BE2C (cell line): ENCODE measurements at regions not wholly inside any gene's neighbourhood (a gene's known extent, or its start where the extent isn't known, plus 50 kb on each side); places are given as distances from the start of the nearest gene placed in this dataset.
"Not testable (repeated sequence)": the region's sequence is repeated elsewhere in the genome, so short reads cannot be mapped to it uniquely, and the experiment has no call there.

ENCODE experiments used
- DNase-seq: peaks from one replicate; pipeline ENCODE4 v3.0.0-alpha.2; 2020
- H3K27me3 ChIP-seq: fragments of 250-450 bp; sonication (Bioruptor Pico); 2 replicates; pipeline ENCODE4 v1.5.1; 2020; ENCODE audit warnings: mild to moderate bottlenecking
- H3K36me3 ChIP-seq: fragments of 250-450 bp; sonication (Bioruptor Pico); 2 replicates; pipeline ENCODE4 v1.5.1; 2020; ENCODE audit warnings: mild to moderate bottlenecking
- H3K4me1 ChIP-seq: fragments of 250-450 bp; sonication (Bioruptor Pico); 2 replicates; pipeline ENCODE4 v1.5.1; 2020
- H3K4me3 ChIP-seq: 2 replicates; pipeline ENCODE4 v1.5.1; 2011; ENCODE audit warnings: low read depth, low read length
- H3K9me3 ChIP-seq: fragments of 250-450 bp; sonication (Bioruptor Pico); 2 replicates; pipeline ENCODE4 v1.5.1; 2020
- CTCF ChIP-seq: IDR thresholded peaks from 2 replicates; pipeline ENCODE4 v1.5.1; 2012; ENCODE audit warnings: mild to moderate bottlenecking, low read depth, low read length

- H3K4me3 ChIP-seq, result no peak overlapping the region
- H3K27me3 ChIP-seq, result no peaks in the 10 kb centered on the region
- DNase-seq, result no peak
- no peak for TF ChIP-seq CTCF
- H3K4me1 ChIP-seq, result no peaks in the 10 kb centered on the region
- H3K36me3 ChIP-seq, result no peaks in the 10 kb centered on the region
- H3K9me3 ChIP-seq, result no peaks in the 10 kb centered on the region
Observed at GRCh38 chr3:107193116-107193515, 184.1 kb upstream of the CCDC54 start.

GRCh38 chr3:107198581-107199181 lies 178.6 kb upstream of the CCDC54 start:
- H3K36me3 ChIP-seq, result no peaks in the 10 kb centered on the region
- no peaks in the 10 kb centered on the region for H3K4me1 ChIP-seq
- H3K4me3 ChIP-seq, result no peak overlapping the region
- TF ChIP-seq CTCF, result no peak
- no peaks in the 10 kb centered on the region for H3K9me3 ChIP-seq
- no peaks in the 10 kb centered on the region for H3K27me3 ChIP-seq
- peak; percentile 32 for DNase-seq

- H3K27me3 ChIP-seq, result no peaks in the 10 kb centered on the region
- DNase-seq, result no peak
- no peaks in the 10 kb centered on the region for H3K9me3 ChIP-seq
- no peak for TF ChIP-seq CTCF
- H3K4me1 ChIP-seq, result no peaks in the 10 kb centered on the region
- H3K36me3 ChIP-seq, result no peaks in the 10 kb centered on the region
- H3K4me3 ChIP-seq, result no peak overlapping the region
Observed at GRCh38 chr3:107201146-107201545, 176.1 kb upstream of the CCDC54 start.

GRCh38 chr3:107202885-107203284 lies 174.4 kb upstream of the CCDC54 start:
- not testable (repeated sequence) for H3K9me3 ChIP-seq, H3K4me3 ChIP-seq, H3K36me3 ChIP-seq, DNase-seq, H3K27me3 ChIP-seq, H3K4me1 ChIP-seq

GRCh38 chr3:107204121-107204520 lies 173.1 kb upstream of the CCDC54 start:
- Histone ChIP-seq H3K4me1 (peaks cover 12% of the 10 kb centered on the region), H3K36me3 (no peaks in the 10 kb centered on the region), H3K4me3 (no peak overlapping the region), H3K9me3 (no peaks in the 10 kb centered on the region), H3K27me3 (no peaks in the 10 kb centered on the region)
- DNase-seq, result no peak
- no peak for TF ChIP-seq CTCF

GRCh38 chr3:107205358-107205757 lies 171.9 kb upstream of the CCDC54 start:
- H3K4me1 ChIP-seq, result peaks cover 12% of the 10 kb centered on the region
- no peak for DNase-seq
- H3K27me3 ChIP-seq, result no peaks in the 10 kb centered on the region
- no peak for TF ChIP-seq CTCF
- no peaks in the 10 kb centered on the region for H3K9me3 ChIP-seq
- H3K4me3 ChIP-seq, result no peak overlapping the region
- no peaks in the 10 kb centered on the region for H3K36me3 ChIP-seq

- Histone ChIP-seq H3K27me3 (no peaks in the 10 kb centered on the region), H3K4me3 (no peak overlapping the region), H3K4me1 (peaks cover 12% of the 10 kb centered on the region), H3K9me3 (no peaks in the 10 kb centered on the region), H3K36me3 (no peaks in the 10 kb centered on the region)
- peak; percentile 44 for DNase-seq
- TF ChIP-seq CTCF, result peak; percentile 89
Observed at GRCh38 chr3:107206141-107206540, 171.1 kb upstream of the CCDC54 start.
